Thyroid gland (tissue), 4 donors: ENCODE measurements at regions not wholly inside any gene's neighbourhood (a gene's known extent, or its start where the extent isn't known, plus 50 kb on each side); places are given as distances from the start of the nearest gene placed in this dataset.
"Not testable (repeated sequence)": the region's sequence is repeated elsewhere in the genome, so short reads cannot be mapped to it uniquely, and the experiment has no call there.

Experiments
- DNase-seq, 2 donors: peaks; one replicate each; pipeline ENCODE4 v3.0.0-alpha.2; 2019
- H3K27ac ChIP-seq, 3 donors: fragments of 200-600 bp; sonication (generic); 1 replicate in 2 of 3; 2 replicates in 1 of 3; pipeline ENCODE4 v1.5.1; 2016 to 2019; ENCODE audit warnings: mild to moderate bottlenecking in 1 of 3, moderate library complexity in 1 of 3
- H3K27me3 ChIP-seq: fragments of 200-600 bp; sonication (generic); one replicate; pipeline ENCODE4 v1.5.1; 2019
- H3K36me3 ChIP-seq, 2 donors: fragments of 200-600 bp; sonication (generic); one replicate each; pipeline ENCODE4 v1.5.1; 2016 to 2019
- H3K4me1 ChIP-seq, 2 donors: fragments of 200-600 bp; sonication (generic); one replicate each; pipeline ENCODE4 v1.5.1; 2017 to 2019
- H3K4me3 ChIP-seq, 3 donors: fragments of 200-600 bp; sonication (generic); replicated peaks in 1 of 3; 1 replicate in 2 of 3; 2 replicates in 1 of 3; pipeline ENCODE4 v1.5.1; 2016; ENCODE audit warnings: mild to moderate bottlenecking in 1 of 3
- H3K9me3 ChIP-seq: fragments of 200-600 bp; sonication (generic); one replicate; pipeline ENCODE4 v1.5.1; 2017
- POLR2A ChIP-seq, 2 donors: fragments of 450-650 bp; IDR thresholded peaks; one replicate each; pipeline ENCODE4 v1.6.1; 2017; ENCODE audit warnings: antibody characterized with exemption in 2 of 2, mild to moderate bottlenecking in 2 of 2, moderate library complexity in 1 of 2
- WGBS, 2 donors: methylation state at CpG; one replicate each; pipeline ENCODE4 v1.1.5; 2017; 5-methylcytosine and 5-hydroxymethylcytosine counted together
- intact Hi-C: fragments of 100-400 bp; cut with DNase I; formaldehyde crosslinking; loops from one replicate; pipeline ENCODE4 v1.15.1; 2023
- TF ChIP-seq, protein P1 (sequence below), 6 experiments: fragments of 200-600 bp in 3 of 6; fragments of 450-650 bp in 3 of 6; sonication (generic) in 3 of 6; IDR thresholded peaks; one replicate each; pipeline ENCODE4 v1.5.1; 2016 to 2019; ENCODE audit warnings: antibody characterized with exemption in 6 of 6, mild to moderate bottlenecking in 2 of 6, inconsistent platforms in 1 of 6, moderate library complexity in 1 of 6

DNA sequence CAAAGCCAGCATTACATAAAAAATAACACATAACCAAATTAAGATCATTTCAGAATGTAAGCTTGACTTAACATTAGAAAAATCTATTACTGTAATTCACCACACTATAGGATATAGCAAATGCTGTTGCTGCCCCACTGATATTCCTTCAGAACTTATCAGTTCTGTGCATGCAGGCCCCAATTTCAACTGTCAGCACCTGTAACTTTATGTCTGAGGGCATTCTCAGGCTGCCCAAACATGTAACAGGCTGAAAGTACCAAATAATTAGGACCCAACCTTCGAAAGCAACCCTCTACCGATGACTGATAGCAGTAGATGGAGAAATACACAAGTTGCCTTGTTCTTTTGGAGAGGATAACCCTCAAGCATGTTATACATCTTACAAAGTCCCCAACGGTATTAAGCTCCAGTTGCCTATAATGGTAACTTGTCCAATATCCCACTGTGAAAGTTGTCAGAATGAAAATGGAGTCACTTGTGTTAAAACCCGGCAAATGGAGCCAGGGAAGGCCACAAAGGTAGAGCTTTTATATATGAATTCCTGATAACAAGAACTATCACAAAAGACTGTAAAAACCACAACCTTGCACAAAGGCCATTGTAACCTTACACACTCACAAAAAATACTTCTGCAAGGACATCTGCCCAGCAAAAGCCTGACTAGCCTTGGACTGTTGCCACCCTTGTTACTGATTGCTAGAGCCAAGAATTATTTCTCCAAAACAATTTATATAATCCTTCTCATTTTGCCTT, 66.9 kb upstream of the ZNF746 start:
- no peaks in the 10 kb centered on the region for H3K27me3 ChIP-seq
- 95% methylated on average over 4 of the region's 4 CpGs for WGBS, 2 donors
- peaks cover 0 to 8% of the 10 kb centered on the region in 2 donors for H3K36me3 ChIP-seq
- H3K9me3 ChIP-seq, result no peaks in the 10 kb centered on the region
- H3K27ac ChIP-seq, result no peak overlapping the region
- no peak for DNase-seq
- no peak overlapping the region for H3K4me3 ChIP-seq
- TF ChIP-seq, protein P1, sequence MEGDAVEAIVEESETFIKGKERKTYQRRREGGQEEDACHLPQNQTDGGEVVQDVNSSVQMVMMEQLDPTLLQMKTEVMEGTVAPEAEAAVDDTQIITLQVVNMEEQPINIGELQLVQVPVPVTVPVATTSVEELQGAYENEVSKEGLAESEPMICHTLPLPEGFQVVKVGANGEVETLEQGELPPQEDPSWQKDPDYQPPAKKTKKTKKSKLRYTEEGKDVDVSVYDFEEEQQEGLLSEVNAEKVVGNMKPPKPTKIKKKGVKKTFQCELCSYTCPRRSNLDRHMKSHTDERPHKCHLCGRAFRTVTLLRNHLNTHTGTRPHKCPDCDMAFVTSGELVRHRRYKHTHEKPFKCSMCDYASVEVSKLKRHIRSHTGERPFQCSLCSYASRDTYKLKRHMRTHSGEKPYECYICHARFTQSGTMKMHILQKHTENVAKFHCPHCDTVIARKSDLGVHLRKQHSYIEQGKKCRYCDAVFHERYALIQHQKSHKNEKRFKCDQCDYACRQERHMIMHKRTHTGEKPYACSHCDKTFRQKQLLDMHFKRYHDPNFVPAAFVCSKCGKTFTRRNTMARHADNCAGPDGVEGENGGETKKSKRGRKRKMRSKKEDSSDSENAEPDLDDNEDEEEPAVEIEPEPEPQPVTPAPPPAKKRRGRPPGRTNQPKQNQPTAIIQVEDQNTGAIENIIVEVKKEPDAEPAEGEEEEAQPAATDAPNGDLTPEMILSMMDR (IDR thresholded peaks at IDR 0.05), result no peak
- TF ChIP-seq POLR2A (IDR thresholded peaks at IDR 0.05), result no peak
- intact Hi-C loops, result no loop called here
- H3K4me1 ChIP-seq, result no peaks in the 10 kb centered on the region

- H3K4me1 ChIP-seq, result no peaks in the 10 kb centered on the region
- no peak overlapping the region for H3K4me3 ChIP-seq
- DNase-seq, result no peak
- H3K27ac ChIP-seq, result no peak overlapping the region
- TF ChIP-seq, protein P1 (IDR thresholded peaks at IDR 0.05), result no peak
- TF ChIP-seq POLR2A (IDR thresholded peaks at IDR 0.05), result no peak
- intact Hi-C loops, result no loop called here
- H3K9me3 ChIP-seq, result no peaks in the 10 kb centered on the region
- 93 to 94% methylated on average over 4 of the region's 4 CpGs for WGBS, 2 donors
- no peaks in the 10 kb centered on the region for H3K27me3 ChIP-seq
- peaks cover 4 to 13% of the 10 kb centered on the region in 2 donors for H3K36me3 ChIP-seq
Observed at GRCh38 chr7:149562602-149563001, 65.0 kb upstream of the ZNF746 start.

- Histone ChIP-seq H3K27ac (no peak overlapping the region), H3K9me3 (no peaks in the 10 kb centered on the region), H3K27me3 (no peaks in the 10 kb centered on the region), H3K36me3 (peaks cover 4 to 9% of the 10 kb centered on the region in 2 donors), H3K4me3 (no peak overlapping the region), H3K4me1 (no peaks in the 10 kb centered on the region)
- 90 to 93% methylated on average over 3 of the region's 3 CpGs for WGBS, 2 donors
- intact Hi-C loops, result no loop called here
- no peak for DNase-seq
- TF ChIP-seq, protein P1 (IDR thresholded peaks at IDR 0.05), result no peak
- no peak for TF ChIP-seq POLR2A (IDR thresholded peaks at IDR 0.05)
Observed at GRCh38 chr7:149561072-149561471, 63.5 kb upstream of the ZNF746 start.

DNA sequence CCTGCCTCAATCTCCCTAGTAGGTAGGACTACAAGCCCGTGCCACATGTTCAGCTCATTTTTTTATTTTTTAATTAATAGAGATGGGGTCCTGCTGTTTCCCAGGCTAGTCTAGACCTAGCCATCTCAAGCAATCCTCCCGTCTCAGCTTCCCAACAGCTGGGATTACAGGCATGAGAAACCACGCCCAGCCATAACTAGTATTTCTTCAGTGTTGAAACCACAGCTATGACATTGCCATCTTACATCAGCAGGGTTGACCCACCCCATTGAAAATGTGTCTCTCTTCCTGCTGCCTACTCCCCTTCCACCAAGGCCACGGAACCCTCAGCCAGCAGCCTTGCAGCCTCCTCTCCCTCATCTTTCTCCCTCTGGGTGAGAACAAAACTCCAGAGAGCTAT, 62.1 kb upstream of the ZNF746 start:
- TF ChIP-seq, protein P1 (IDR thresholded peaks at IDR 0.05), result no peak
- no peak for TF ChIP-seq POLR2A (IDR thresholded peaks at IDR 0.05)
- Histone ChIP-seq H3K9me3 (no peaks in the 10 kb centered on the region), H3K4me3 (no peak overlapping the region), H3K36me3 (peaks cover 4 to 9% of the 10 kb centered on the region in 2 donors), H3K4me1 (no peaks in the 10 kb centered on the region), H3K27me3 (no peaks in the 10 kb centered on the region), H3K27ac (no peak overlapping the region)
- intact Hi-C loops, result no loop called here
- 98 to 99% methylated on average over 4 of the region's 4 CpGs for WGBS, 2 donors
- DNase-seq, result no peak

GRCh38 chr7:149558149-149558861, 60.7 kb upstream of the ZNF746 start:
- H3K4me3 ChIP-seq, result no peak overlapping the region
- H3K27ac ChIP-seq, result no peak overlapping the region
- H3K36me3 ChIP-seq, result peaks cover 4 to 9% of the 10 kb centered on the region in 2 donors
- H3K4me1 ChIP-seq, result no peaks in the 10 kb centered on the region
- WGBS, 2 donors, result 90 to 98% methylated on average over 6 of the region's 6 CpGs
- no peak for TF ChIP-seq POLR2A (IDR thresholded peaks at IDR 0.05)
- TF ChIP-seq, protein P1 (IDR thresholded peaks at IDR 0.05), result no peak
- DNase-seq, result no peak
- H3K9me3 ChIP-seq, result no peaks in the 10 kb centered on the region
- H3K27me3 ChIP-seq, result no peaks in the 10 kb centered on the region
- intact Hi-C loops, result no loop called here

DNA sequence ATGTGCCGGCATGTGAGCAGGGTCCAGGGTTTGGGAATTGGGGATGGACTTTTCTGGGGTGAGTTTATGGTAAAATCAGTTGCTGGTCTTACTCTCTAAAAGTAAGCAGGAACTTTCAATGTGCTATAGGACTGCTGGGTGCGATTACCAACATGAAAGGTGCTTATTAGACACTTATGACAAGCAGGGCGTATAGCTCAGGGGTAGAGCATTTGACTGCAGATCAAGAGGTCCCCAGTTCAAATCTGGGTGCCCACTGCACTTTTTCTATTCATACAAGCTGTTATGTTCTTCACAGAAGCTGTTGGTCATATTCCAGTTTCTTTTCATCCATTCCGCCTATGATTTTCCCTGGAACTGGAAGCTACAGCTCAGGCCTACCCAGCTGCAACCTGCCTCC, 58.9 kb upstream of the ZNF746 start:
- H3K27ac ChIP-seq, H3K4me3 ChIP-seq, H3K27me3 ChIP-seq, H3K9me3 ChIP-seq, intact Hi-C loops, DNase-seq, H3K4me1 ChIP-seq: not testable (repeated sequence)
- WGBS, 2 donors, result 96 to 100% methylated on average over 4 of the region's 4 CpGs
- H3K36me3 ChIP-seq, result peaks cover 11 to 18% of the 10 kb centered on the region in 2 donors

DNA sequence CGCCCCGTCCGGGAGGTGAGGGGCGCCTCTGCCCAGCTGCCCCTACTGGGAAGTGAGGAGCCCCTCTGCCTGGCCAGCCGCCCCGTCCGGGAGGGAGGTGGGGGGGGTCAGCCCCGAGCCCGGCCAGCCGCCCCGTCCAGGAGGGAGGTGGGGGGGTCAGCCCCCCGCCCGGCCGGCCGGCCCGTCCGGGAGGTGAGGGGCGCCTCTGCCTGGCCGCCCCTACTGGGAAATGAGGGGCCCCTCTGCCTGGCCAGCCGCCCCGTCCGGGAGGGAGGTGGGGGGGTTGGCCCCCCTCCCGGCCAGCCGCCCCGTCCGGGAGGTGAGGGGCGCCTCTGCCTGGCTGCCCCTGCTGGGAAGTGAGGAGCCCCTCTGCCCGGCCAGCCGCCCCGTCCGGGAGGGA, 57.2 kb upstream of the ZNF746 start:
- H3K4me3 ChIP-seq, H3K9me3 ChIP-seq, H3K27me3 ChIP-seq, intact Hi-C loops, DNase-seq, H3K27ac ChIP-seq, H3K4me1 ChIP-seq: not testable (repeated sequence)
- H3K36me3 ChIP-seq, result peaks cover 26 to 34% of the 10 kb centered on the region in 2 donors
- no CpG with 5 or more reads among the region's 31 CpGs for WGBS, 2 donors
